Adipose tissue (tissue), 3 donors: ENCODE measurements at regions not wholly inside any gene's neighbourhood (a gene's known extent, or its start where the extent isn't known, plus 50 kb on each side); places are given as distances from the start of the nearest gene placed in this dataset.
"Not testable (repeated sequence)": the region's sequence is repeated elsewhere in the genome, so short reads cannot be mapped to it uniquely, and the experiment has no call there.

ENCODE experiments used
- H3K27ac ChIP-seq: one replicate; pipeline ENCODE4 v1.5.1; 2013; ENCODE audit warnings: low read depth, low read length
- WGBS, 3 donors: extraction: QIAGEN DNeasy Blood & Tissue Kit; methylation state at CpG; one replicate each; pipeline ENCODE4 v1.1.7; 2013; 5-methylcytosine and 5-hydroxymethylcytosine counted together
- donor health status: healthy with polysubstance abuse.
- donor health status: Bipolar disorder and iron deficiency.
- donor health status: healthy.

DNA sequence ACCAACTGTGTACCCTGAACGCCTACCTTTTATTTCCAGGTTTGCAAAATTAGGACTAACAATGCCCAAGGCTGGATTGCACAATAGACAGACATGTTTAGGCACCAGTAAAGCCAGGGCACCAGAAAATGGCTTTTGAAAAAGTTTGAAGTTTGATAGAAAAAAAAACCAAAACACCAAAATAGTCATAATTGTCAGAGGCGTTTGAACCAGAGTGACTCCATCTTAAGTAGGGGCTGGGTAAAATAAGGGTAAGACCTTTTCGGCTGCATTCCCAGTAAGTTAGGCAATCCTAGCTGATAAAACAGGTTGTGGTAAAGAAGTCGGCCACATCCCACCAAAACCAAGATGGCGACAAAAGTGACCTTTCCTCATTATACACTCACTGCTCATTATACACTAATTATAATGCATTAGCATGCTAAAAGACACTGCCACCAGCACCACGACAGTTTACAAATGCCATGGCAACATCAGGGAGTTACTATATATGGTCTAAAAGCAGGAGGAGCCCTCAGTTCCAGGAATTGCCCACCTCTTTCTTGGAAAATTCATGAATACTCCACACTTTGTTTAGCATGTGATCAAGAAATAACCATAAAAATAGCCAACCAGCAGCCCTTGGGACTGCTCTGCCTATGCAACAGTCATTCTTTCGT lies 71.2 kb upstream of the EPCAM start:
- no peak overlapping the region for H3K27ac ChIP-seq
- 78 to 88% (median 83%) methylated on average over 7 of the region's 7 CpGs for WGBS, 3 donors

DNA sequence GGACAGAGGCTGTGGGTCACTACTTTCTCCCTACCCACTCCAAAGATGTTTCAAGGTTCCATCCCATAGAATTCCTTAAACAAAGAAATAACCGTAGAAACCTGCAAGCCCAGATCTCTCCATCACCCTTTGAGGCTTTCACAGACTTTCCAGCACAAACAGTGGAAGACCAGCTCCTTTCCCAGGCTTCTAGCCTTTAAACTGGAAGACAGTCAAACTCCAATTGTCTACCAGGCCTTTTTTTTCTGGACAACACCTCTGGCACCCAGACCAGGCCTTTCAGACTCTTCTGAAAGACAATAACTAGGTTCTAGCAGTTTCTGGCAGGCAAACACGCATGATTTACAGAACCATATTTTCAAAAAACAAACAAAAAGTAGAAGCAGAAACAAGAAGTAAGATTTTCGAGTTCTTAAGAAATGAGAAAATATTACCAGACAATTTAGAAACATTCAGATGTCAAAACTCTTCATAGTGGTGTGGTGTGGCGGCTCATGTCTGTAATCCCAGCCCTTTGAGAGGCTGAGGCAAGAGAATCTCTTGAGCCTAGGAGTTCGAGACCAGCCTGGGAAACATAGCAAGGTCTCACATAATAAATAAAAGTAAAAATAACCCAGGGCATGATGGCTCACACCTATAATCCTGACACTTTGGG lies 73.0 kb upstream of the EPCAM start:
- WGBS, 3 donors = 67 to 82% (median 73%) methylated on average over 5 of the region's 5 CpGs
- no peak overlapping the region for H3K27ac ChIP-seq

DNA sequence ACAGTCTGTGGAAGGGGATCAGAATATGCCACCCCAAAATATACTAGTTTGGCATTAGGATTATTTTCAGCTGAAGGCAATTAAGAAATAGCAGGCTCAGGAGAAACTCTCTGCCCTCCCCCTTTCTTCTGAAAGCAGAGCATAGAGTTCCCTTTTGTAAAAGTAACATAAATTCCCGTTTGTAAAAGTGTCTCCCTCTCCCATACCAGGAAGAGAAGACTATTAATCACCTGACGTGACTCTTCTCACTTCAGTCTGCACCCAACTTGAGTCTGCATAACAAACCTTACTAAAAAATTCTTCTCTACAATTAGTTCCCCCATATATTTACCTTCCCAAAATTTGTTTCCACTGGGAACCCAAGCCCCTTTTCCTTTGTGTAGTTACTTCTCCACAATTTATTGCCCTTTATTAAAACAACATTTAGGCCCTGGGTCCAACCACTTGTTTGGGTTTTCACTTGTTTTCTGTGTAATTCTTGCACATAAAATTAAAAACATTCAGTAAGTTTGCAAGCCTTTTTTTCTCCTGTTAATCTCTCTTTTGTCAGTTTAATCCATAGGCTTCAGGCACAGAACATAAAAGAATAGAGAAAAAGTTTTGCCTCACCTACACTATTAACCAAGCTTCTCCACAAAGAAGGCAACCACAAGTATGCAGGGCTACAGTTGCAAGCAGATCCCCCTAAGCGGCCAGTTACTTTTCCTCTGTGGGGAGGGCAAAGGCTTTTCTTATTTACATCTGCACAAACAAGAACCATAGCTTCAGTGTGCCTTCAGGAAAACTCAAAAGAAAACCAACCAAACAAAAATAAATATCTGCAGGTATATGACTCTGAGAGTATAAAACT lies 73.8 kb upstream of the EPCAM start:
- no peak overlapping the region for H3K27ac ChIP-seq

DNA sequence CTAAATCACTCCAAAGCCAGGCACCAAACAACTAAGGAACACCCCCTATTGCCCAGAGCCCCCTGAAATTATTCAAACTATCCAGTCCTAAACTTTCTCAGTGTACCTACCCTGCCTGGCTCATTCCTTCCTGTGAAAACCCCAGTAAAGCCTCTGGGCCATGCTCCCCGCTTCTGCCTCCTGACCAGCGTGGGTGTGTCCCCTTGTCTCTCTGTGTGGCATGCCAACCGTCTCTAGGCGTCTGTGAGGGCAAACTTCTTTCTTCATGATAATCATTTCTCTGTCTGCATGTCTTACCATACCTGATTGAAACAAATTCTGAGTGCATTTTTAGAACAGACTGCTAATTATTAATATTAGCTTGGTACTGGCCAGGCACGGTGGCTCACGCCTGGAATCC lies 75.1 kb upstream of the EPCAM start:
- 78 to 83% (median 83%) methylated on average over 6 of the region's 6 CpGs for WGBS, 3 donors
- no peak overlapping the region for H3K27ac ChIP-seq

More for the DNA sequence above, 73.8 kb upstream of the EPCAM start:
- WGBS, 3 donors = 50 to 69% (median 57%) methylated on average over 3 of the region's 3 CpGs

DNA sequence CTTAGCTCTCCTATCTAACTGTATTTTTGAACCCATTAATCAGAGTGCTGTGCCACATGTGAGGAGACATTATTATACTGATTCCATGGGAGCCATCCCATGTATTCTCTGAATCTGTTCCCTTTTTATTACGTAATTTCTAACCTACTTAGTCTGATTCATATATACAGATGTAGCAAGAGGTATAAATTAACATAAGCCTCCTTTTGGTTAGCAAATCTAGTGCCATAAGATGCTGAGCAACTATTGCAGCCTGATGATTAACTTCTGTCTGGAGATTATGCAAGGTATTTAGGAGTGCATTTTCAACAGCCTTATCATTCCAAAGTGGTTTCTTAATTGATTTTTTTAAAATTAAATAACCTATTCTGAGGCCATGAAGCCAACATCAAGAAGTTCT lies 80.2 kb upstream of the EPCAM start:
- no peak overlapping the region for H3K27ac ChIP-seq
- 59 to 91% (median 63%) methylated on average over 1 of the region's 1 CpG for WGBS, 3 donors

DNA sequence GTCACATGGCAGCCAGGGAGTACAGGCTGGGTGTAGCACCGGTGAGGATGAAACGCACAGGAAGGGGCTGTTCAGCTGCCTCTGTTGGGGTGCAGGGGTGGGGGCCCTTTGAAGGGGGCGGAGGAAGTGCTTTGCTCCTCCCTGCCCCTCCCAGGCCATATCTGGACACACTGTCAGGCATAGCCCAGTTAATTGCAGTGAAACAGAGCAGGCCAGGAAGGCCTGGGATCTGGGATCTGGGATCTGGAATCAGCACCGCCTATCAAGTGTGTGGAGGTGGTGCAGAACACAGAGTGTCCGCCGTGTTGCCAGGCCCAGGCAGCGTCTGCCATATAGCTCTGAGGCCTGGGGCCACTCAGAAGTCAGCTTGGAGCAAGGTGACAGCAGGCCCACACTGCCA lies 85.5 kb upstream of the EPCAM start:
- H3K27ac ChIP-seq = no peak overlapping the region
- 84 to 90% (median 86%) methylated on average over 7 of the region's 7 CpGs for WGBS, 3 donors

DNA sequence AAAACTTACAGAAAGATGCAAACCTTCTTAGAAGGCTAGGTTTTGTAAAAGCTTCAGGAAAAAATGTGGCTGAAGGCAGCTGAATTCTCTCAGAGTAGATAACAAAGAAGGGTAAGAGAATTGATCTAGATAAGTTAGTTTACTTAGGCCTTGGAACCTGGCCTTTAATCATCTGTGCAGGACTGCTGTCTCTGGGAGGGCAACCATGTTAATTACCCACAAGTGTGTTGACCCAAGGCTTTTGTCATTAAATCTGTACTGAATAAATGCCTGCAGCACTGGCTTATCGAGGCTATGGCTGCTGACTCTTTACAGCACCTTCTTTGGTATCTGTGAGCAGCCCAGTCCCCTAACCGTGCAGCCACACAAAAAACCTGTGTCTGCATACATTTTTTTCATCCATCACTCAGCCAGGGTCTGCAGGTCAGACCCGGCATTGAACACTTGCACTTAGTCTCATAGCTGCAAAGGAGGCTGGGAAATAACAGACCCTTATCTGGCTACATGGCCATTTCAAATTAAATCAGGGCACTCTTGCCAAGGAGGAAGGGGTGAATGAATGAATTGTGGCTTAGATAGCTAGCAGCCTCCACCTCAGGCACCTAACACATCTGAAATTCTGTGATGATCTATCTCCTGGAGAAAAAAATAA lies 86.4 kb upstream of the EPCAM start:
- WGBS, 3 donors = 75 to 93% (median 90%) methylated on average over 3 of the region's 3 CpGs
- H3K27ac ChIP-seq = no peak overlapping the region

DNA sequence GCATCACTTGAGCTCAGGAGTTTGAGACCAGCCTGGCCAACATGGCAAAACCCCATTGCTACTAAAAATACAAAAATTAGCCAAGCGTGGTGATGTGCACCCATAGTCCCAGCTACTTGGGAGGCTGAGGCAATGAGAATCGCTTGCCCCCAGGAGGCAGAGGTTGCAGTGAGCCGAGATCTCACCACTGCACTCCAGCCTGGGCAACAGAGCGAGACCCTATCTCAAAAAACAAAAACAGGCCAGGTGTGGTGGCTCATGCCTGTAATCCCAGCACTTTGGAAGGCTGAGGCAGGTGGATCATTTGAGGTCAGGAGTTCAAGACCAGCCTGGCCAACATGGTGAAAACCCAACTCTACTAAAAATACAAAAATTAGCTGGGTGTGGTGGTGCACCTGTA lies 89.6 kb upstream of the EPCAM start:
- WGBS, 3 donors = 86 to 99% (median 96%) methylated on average over 4 of the region's 4 CpGs
- H3K27ac ChIP-seq = not testable (repeated sequence)

DNA sequence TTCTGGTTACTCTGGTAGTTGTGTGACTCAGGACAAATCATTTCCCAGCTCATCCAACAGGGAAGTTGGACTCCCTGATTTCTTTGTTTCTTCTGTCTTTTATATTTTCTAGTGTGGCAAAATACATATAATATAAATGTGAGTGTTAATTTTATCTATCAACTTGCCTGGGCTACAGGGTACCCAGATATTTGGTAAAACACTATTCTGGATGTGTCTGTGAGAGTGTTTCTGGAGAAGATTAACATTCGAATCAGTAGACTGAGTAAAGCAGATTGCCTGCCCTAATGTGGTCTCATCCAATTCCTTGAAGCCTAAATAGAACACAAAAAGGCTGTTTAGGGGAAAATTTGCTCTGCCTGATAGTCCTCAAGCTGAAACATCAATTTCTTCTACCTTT lies 91.1 kb upstream of the EPCAM start:
- H3K27ac ChIP-seq = no peak overlapping the region
- 90 to 100% (median 97%) methylated on average over 1 of the region's 1 CpG for WGBS, 3 donors

DNA sequence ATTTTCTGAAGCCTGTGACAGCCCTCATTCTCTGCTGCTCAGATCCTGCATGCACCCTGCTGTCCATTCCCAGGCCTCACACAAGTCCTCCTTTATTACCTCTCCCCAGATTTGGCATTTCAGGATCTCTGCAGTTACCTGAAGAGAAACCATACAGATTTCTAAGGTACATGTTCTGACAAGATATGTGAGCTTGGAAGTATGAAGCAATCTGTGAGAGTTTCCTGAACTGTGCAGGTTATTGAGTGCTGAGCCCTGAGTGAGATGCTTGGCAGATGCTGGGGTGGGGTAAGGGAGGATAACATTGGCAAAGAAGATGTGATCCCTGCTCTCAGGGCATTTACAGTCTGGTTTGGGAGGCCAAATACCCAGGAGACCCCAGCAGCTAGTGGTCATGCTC lies 91.9 kb upstream of the EPCAM start:
- no peak overlapping the region for H3K27ac ChIP-seq

DNA sequence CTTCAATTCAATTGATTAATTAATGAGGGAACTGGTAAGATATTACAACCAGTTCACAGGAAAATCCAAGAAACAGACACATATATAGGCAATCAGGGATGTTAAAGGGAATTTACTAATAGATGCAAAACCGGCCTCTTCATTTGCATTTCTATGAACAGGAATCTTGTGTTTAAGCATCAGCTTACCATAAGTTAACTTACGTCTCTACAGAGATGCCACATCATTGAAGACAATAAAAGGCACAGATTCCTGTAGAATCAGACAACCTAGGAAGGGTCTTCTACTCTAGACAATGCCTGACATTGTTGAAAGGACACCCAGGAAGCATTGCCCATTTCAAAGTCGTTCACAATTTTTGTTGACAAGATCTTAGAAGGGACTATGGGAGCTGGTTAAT lies 93.0 kb upstream of the EPCAM start:
- H3K27ac ChIP-seq = no peak overlapping the region

DNA sequence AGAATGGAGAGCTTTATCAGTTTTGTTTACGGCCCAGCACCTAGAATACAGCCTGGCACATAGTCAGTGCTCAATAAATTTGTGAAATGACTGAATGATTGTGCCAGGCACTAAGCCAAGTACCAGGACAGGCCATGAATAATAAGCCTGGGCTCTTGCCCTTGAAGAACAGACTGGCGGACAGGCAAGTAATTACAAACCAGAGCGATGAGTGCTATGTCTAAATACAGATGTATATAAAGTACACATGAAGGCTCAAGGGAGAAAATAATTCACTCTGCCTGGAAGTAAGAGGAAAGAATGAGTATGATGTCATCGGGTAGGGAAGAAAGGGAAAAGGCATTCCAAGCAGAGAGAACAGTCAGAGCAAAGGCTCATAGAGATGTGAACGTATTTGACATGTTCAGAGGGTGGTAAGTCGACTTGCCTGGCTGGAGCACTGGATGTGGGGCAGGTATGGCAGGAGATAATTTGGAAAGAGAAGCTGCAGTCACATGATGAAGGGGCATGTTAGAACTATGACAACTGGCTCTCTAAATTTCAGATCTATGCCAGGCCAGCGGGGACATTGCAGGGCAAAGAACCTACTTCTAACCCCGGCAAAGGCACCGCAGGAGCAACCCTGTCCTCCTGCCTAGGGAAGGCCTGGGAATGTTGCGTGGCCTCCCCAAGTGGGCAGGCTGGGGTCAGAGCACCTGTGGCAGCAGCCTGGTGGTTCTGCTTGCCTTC lies 94.9 kb upstream of the EPCAM start:
- WGBS, 3 donors = 66 to 81% (median 70%) methylated on average over 10 of the region's 10 CpGs
- H3K27ac ChIP-seq = no peak overlapping the region

More for the DNA sequence above, 93.0 kb upstream of the EPCAM start:
- WGBS, 3 donors = 86 to 90% (median 87%) methylated on average over 3 of the region's 3 CpGs

DNA sequence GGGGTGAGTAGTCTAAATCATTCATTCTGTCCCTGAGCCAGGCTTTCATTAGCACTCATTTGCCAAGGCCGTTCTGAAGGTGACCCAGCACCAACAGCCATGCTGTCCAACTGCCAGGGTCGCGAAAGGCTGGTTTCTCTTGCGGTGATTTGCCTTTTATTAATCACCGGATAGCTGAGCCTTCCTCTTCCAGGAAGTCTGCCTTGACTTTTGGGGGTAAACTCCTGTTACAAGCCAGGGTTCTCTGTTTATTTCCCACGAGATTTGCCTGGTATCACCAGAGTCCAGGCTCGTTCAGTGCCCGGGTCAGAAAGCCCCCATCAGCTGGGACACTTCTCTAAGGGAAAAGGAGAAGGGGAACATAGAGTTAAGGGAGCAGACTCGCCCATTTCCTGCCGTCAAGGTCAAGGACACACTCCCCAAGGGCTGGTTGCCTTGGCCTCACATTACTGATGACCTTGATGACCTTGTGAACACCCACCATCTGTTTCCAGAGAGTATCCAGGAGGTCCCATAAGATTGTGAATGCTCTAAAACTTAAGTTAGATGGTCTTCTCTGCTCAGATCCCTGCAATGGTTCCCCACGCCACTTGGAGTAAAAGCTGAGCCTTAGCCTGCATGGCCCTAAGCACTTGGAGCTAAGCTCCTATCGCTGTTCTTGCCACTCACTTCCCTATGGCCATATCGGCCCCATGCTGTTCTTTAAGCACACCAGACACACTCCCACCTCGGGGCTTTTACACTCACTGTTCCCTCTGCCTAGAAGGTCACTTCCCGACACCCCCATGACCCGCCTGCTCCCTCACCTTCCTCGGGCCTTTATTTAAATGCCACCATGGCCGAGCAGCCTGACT lies 96.0 kb upstream of the EPCAM start:
- no peak overlapping the region for H3K27ac ChIP-seq
- 66 to 72% (median 70%) methylated on average over 18 of the region's 18 CpGs for WGBS, 3 donors

DNA sequence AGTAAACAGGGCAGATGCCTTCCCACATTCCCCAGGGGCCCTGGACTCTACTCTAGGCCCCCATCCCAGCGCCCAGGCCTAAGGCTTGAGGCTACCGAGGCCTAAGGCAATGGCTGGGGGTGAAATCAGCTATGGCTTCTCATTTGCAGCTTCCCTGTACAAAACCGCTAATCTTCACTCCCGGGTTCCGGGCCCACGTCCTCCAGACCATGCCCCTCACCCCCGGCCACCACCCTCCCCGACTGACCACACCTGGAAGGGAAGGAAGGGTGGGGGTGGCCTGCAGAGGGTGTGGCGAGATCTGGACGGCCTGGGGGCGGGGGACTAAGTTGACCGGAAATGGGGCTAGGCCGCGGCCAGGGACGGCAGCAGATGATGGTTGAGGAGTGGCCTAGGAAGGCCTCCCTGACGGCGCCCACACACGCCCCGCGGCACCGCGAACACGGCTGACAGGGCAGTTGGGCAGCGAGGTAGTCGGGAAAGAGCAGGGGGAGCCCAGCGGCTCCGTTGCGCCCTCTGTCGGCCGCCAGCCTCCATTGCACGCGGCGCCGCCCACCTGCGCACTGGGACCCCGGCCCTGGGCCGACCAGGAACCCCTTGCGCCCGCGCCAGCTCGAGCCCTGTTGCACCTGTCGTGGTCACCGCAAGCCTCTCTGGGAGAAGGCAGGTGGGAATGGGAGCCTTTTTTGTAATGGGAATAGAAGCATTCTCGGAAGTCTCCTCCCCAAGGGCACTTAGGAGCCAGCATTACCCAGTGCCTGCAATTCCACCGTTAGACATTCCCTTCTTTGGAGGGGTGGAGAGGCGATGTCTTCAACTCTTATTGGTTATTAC lies 95.9 kb upstream of the CALM2 start:
- 10 to 12% (median 11%) methylated on average over 33 to 46 of the region's 46 CpGs for WGBS, 3 donors
- H3K27ac ChIP-seq = no peak overlapping the region

DNA sequence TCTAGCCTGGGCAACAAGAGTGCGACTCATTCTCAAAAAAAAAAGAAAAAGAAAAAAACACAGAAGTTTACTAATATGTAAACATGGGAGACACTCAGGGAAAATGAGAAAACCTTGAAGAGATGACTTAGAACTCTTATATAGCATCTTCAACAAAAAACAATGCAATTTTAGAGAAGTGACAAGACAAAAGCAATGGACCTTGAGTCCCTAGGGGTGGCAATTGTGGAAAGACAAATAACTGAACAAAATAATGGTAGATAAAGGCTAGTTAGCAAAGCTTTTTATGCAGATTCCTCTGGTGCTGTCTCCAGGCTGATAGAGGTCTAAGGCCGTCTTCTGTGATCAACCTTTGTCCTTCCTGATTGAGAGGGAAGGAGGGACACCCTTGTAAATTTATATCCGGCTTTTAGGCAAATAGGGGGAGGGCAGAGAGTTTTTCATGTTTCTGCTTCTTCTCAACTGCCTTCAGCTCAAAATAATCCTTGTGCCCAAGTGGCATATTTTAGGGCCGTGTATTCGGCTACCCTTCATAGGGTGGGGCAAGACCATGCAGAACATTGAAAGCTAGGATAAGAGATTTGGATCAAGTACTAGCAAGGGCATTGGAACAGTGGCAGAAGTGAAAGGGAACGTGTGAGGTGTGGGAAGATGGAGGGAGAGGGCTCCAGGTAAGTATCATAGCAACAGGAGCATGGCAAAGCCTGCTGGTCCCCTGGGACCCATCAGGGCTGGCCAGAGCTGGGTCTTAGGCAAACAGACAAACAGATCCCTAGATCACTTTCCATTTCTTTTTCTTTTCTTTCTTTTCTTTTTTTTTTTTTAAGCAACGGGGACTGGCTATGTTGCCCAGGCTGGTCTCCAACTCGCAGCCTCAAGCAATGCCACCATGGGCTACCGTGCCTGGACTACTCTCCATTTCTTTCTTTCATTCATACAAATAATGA lies 95.0 kb upstream of the CALM2 start:
- 83 to 90% (median 84%) methylated on average over 9 of the region's 9 CpGs for WGBS, 3 donors
- no peak overlapping the region for H3K27ac ChIP-seq

DNA sequence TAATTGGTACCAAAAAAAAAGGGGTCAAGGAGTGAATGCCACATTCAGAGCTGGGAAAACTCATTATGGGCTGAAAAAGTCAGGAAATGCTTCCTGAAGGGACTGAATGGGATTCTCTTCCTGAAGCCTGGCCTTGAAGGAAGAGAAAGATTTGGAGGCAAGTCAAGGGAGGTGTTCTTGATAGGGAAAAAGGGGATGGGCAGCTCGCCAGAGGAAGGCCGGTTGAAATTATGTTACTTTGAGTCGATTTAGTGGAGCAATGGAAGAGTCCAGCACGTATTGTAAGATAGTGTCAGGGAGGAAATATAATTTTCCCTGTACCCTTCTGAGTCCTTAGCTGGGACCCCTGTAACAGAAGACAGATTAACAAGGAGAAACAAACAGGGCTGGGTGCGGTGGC lies 94.1 kb upstream of the CALM2 start:
- 67 to 77% (median 75%) methylated on average over 5 of the region's 5 CpGs for WGBS, 3 donors
- H3K27ac ChIP-seq = no peak overlapping the region
